GM19463 (cell line): ENCODE measurements at regions not wholly inside any gene's neighbourhood (a gene's known extent, or its start where the extent isn't known, plus 50 kb on each side); places are given as distances from the start of the nearest gene placed in this dataset.
"Not testable (repeated sequence)": the region's sequence is repeated elsewhere in the genome, so short reads cannot be mapped to it uniquely, and the experiment has no call there.

Experiments
- ATAC-seq: cut with Tn5 transposase; IDR thresholded peaks from one replicate; pipeline ENCODE4 v1.9.1; 2021; ENCODE audit warnings: mild to moderate bottlenecking, moderate library complexity; ENCODE audit not compliant: unreplicated experiment

DNA sequence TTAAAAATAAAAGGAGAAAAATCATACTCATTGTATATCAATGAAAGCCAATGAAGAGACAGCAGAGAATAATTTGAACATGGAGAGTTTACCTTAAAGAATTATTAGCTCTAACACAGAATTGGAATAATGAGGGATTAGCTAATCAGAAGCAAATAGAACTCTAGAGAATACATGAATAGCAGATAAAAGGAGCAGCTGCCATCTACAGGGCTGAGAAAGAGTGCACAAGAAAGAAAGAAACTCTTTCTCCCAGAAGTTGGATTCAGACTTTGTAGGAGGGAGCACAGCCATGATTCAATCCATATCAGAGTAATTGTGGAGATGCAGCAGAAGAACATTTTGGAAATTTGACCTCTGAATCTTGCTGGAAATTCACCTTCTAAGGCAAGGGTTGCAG, 1171.2 kb downstream of the PLA2G4A start:
- no peak for ATAC-seq

DNA sequence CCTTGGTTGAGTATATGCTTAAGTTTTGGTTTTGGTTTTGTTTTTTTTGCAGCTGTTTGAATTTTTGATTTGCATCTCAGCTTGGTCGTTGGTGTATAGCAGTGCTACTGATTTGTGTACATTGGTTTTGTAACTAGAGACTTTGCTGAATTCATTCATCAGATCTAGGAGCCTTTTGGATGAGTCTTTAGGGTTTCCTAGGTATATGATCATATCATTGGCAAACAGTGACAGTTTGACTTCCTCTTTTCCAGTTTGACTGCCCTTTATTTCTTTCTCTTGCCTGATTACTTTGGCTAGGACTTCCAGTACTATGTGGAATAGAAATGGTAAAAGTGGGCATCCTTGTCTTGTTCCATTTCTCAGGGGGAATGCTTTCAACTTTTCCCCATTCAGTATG, 1174.9 kb downstream of the PLA2G4A start:
- not testable (repeated sequence) for ATAC-seq

DNA sequence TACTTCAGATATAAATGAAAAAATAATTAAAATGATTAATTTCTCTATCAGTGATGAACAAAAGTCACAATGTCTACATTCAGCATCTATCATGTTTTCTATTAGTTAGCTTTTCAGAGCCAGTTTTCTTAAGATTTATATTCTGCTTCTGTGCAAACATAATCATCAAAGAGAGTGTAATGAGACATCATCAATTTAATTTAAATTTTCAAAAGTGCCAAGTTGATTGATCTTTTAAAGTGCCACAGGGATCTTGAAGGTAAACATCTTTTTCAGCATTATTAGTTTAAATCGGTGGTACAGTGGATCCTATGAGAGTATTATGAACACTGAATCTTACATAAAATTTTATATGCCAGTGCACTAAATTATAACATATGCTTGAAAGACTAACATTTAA, 1176.1 kb downstream of the PLA2G4A start:
- ATAC-seq, result no peak

DNA sequence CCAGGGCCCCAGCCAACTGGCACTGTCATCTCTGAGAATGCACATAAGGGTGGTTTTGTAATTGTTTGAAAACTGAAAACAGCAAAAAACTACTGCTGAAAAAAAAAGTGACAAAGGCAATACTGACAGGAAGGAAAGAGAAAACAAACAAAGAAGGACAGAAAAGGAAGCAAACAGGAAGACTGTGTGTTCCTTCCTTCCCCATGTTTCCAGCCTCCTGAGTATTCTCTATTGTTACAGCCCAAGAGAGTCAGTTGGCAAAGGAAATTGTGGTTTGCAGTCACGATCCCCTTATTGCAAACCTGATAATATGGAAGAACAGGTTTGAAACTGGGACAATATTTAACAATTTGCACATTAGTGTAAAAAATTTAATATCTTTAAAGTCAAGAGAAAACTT, 1177.6 kb downstream of the PLA2G4A start:
- no peak for ATAC-seq

DNA sequence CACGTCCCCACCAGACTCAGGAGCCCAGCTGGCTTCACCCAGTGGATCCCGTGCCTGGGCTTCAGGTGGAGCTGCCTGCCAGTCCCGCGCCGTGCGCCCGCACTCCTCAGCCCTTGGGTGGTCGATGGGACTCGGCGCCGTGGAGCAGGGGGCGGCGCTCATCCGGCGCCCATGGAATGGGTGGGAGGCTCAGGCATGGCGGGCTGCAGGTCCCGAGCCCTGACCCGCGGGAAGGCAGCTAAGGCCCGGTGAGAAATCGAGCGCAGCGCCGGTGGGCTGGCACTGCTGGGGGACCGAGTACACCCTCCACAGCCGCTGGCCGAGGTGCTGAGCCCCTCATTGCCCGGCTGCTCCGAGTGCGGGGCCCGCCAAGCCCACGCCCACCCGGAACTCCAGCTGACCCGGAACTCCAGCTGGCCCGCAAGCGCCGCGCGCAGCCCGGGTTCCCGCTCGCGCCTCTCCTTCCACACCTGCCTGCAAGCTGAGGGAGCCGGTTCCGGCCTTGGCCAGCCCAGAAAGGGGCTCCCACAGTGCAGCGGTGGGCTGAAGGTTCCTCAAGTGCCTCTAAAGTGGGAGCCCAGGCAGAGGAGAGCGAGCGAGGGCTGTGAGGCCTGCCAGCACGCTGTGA, 1184.6 kb downstream of the PLA2G4A start:
- not testable (repeated sequence) for ATAC-seq

DNA sequence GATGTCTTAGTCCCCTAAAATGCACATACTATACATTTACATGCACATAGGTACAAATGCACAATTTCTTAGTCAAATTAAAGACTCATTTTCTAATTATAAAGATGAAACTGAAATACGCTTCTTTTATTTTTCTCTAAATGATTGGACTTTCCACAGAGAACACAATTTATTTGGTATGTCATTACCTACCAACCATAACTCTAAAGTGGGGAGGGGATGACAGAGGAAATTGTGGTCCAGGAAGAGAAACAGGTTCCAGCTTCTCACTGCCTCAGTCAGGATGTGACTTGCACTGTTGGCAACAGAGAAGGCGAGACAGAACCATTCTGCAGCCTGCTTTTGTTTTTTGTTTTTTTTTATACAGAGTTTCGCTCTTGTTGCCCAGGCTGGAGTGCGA, 1189.2 kb downstream of the PLA2G4A start:
- ATAC-seq, result no peak

DNA sequence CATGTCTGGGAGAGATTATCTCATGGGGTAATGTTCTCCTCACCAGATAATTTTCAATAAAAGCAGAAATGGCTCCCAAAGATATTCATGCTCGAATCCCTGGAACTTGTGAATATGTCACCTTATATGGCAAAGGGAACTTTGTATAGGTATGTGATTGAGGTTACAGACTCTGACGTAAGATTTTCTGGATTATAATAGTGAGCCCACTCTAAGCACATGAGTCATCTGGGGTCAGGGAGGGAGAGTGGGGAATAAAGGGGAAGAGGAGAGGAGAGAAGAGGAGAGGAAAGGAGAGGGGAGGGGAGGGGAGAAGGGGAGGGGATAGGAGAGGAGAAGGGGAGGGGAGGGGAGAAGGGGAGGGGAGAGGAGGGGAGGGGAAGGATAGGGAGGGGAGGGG, 1193.9 kb downstream of the PLA2G4A start:
- no peak for ATAC-seq

DNA sequence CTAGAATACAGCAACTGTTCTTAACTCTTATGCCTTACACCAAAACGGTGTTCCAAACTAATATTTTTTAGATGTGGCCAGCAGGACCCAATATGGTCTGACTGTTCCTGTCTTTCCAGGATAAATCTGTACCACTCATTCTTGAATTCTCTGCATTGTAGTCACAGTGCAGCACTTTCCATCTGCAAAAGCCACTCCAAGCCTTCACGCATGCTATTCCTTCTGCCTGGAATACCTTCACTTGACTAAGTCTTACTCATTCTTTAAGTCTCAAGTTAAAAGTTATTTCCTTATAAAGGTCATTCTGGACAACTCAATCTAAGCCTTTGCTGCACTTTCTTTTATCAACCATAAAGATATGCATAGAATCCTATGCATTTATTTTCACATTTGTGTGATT, 1194.5 kb downstream of the PLA2G4A start:
- ATAC-seq, result no peak

DNA sequence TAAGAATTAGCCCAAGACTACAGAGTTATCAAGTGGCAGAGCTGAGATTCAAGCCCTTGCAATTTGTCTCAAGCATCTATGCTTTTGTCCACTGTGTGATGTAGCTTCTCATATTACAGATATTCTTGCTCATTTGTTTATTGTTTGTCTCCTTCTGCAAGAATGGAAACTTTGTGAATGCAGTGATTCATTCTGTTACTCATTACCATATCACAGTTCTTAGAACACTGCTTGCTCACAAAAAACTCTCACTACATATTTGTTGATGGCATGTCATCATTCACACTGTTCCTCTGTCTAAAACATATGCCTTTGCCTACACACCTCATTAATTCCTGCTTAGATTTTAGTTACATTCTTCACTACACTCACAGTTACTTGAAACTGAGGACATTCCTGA, 1198.9 kb downstream of the PLA2G4A start:
- peak; percentile 87 for ATAC-seq

DNA sequence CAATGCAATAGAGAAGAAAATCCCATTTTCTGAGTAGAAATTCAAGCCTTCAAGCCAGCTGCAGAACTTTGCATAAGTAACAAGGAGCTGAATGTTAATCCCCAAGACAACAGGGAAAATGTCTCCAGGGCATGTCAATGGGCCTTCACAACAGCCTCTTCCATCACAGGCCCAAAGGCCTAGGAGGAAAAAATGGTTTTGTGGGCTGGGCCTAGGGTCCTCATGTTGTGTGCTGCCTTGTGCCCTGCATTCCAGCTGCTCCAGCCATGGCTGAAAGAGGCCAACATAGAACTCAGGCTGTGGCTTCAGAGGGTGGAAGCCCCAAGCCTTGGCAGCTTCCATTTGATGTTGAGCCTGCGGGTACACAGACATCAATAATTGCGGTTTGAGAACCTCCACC, 1208.8 kb downstream of the PLA2G4A start:
- ATAC-seq, result not testable (repeated sequence)

DNA sequence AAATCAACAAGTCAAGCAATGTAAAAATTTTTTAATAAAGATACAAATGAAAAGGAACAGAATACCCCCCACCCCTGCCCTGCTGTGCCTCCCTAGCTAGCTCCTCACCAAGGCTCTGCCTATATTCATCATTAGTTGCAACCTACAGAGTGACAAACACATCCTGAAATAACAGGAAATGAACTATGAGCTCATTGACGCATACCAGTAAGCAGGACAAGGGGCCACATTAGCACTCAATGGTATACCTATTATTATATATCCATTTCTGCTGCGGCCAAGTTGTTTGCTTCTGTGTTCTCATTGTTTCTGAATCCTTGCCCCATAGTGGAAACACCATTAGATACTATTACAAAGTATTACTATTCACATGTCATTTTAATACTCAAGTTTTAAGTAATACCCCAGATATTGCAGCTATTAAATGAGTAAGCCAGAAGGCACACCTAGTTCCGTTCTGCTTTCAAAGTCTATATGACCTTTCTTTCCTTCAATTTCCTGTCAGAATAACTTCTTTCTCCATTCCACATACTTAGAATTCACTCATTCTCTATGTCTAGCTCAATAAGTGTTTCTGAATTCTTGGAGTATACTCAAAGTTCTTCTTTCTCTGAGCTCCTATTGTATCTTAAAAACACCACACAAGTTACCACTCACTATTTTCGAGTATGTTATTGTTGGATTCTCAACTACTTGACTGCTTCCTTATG, 1214.9 kb downstream of the PLA2G4A start:
- ATAC-seq, result no peak

DNA sequence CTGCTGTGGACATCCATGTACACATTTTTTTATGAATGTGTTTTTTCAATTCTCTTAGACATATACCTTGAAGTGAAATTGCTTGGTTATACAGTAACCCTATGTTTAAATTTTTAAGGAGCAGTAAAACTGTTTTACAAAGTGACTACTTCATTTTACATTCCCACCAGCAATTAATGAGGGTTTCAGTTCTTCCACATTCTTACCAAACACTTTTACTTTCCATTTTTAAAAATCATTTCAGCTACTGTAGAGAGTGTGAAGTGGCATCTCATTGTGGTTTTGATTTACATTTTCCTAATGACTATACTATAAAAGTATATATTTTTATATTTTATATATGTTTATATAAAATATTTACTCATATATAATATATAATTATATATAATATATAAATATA, 1221.5 kb downstream of the PLA2G4A start:
- no peak for ATAC-seq

DNA sequence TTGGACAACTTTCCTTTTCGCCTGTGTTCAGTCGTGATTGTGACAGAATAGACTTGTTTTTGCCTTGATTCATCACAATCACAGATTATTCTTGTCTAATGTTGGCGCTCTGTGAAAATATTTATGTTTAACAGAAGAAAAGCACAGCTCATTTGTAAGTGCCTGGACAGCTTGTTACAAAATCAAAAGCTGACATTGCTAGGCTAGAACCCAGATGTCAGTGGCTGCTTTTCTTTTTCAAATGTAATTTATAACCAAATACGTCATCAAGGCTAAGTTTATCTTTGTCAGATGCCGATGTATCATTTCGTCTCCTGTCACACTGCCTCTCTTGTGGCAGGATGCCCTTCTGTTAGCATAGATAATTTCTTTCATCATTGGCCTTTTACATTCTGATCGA, 1227.3 kb downstream of the PLA2G4A start:
- no peak for ATAC-seq

DNA sequence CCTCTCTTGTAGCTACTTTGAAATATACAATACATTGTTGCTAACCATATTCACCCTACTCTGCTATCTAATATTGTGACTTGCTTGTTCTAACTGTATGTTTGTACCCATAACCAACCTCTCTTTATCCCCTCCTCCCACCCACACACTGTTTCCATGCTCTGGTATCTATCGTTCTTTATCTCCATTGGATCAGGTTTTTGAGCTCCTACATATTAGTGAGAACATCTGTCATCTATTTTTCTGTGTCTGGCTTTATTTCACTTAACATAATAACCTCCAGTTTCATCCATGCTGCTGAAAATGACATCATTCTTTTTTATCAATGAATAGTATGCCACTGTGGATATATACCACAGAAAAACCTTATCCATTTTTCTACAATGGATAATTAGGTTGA, 1230.1 kb downstream of the PLA2G4A start:
- ATAC-seq, result no peak

DNA sequence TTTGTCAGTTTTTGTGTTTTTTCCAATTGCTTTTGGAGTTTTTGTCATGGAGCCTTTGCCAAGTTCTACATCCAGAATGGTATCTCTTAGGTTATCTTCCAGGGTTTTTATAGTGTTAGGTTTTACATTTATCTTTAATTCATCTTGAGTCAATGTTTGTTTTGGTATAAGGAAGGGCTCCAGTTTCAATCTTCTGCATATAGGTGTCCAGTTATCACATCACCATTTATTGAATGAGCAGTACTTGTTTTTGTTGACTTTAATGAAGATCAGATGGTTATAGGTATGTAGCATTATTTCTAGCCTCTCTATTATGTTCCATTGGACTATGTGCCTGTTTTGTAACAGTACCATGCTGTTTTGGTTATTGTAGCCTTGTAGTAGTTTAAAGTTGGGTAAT, 1233.1 kb downstream of the PLA2G4A start:
- no peak for ATAC-seq

DNA sequence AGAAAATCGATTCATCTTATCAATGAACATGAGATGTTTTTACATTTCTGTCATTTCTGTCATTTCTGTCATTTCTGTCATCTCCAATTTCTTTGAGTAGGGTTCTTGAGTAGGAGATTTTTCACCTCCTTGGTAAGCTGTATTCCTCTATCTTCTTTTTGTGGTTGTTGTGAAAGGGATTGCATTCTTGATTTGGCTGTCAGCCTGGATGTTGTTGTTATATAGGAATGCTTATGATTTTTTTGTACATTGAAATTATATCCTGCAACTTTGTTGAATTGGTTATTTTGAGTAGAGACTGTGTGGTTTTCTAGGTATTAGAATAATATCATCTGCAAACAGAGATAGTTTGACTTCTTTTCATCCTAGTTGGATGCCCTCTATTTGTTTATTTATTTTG, 1233.7 kb downstream of the PLA2G4A start:
- no peak for ATAC-seq

DNA sequence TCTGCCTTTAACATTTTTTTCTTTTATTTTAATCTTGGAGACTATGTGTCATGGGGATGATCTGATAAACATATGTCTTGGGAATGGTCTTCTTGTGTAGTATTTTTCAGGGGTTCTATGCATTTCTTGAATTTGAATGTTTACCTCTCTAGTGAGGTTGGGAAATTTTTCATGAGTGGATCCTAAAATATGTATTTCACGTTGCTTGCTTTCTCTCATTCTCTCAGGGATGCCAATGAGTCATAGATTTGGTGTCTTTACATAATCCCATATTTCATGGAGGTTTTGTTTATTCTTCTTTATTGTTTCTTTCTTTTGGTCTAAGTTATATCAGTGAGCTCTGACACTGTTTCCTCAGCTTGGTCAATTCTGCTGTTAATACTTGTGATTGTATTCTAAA, 1237.2 kb downstream of the PLA2G4A start:
- ATAC-seq, result no peak

DNA sequence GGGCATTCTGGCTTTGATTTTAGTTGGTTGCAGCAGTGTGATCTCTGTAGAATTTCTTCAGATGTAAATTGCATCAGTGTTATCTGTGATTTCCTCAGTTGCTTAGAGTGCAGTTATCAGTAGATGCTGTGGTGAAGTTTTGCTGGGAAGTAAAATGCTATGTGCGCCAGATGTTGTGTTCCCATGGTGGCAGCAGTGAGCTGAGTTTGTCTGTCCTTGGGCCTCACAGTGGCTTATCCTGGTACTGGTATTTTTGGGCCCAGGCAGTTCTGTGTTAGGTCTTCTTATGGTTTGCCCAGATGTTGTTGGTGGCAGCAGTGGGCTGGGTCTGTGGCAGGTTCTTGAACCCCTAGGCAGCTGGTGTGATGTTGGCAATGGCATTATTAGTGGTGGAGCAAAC, 1242.1 kb downstream of the PLA2G4A start:
- ATAC-seq, result no peak

DNA sequence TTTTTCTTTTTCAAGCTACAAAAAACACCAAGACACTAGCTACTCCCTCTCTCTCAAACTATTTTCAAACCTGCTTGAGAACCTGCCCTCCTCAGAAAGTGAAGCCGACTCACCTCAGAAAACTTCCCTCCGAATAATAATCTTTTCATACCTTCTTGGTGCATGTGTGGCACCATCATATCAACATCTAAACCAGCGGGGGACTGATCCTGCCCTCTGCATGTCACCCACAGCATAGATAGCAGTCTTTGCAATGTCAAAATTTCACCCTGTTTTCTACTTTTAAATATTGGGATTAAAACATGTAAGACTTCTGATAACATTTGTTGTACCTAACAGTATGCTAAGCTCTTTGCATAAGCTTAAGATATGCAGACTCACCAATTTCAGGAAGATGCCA, 1260.3 kb downstream of the PLA2G4A start:
- ATAC-seq, result no peak

DNA sequence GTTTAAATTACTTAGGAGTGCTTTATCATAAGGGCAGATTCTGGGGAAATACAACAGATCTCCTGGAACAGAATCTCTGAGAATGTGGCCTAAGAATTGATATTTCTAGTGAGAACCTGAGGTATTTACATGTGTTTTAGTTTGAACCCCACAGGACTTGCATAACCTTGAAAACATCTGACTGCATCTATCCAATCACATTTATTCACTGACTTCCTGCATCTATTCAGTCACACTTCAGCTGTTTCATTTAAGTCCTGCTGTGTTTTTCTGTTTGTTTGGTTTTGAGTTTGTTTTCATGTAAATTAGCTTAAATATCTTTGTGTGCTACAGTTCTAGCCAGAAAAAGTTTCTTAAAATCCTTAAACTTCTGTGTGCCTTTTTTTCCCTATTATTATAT, 1260.7 kb downstream of the PLA2G4A start:
- no peak for ATAC-seq

DNA sequence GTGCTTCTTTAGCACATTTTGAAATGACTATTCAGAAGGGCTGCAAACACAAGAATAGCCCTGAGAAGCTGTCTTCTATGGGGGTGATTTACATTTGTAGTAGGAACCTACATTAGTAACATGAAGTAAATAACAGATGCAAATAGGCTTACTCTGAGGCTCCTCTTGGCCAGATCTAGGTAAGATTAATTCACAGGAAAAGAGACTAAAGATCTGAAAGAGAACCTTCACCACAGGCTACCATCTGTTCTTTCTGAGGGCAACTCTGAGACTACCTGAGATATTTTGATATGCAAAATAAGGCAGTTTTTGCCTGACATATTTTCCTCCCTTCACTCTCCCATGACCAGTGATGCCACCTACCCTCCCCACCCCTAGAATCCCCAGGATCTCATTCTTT, 1267.8 kb downstream of the PLA2G4A start:
- no peak for ATAC-seq

DNA sequence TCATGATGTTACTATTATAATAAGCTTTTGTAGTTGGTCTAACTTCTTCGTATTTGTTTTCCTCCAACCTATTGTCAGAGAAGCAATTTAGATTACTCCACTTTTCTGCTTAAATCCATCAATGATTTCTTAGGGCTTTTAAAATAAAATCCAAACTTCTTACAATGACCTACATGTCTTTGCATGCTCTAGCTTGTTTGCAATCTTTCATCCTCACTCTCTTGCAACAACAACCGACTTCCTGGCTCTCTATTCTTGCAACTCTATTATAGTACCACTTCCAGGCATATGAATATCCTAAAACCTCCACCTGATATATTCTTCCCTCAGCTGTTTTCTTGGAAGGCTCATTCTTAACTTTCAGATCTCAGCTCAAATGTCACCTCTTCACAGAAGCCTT, 1288.7 kb downstream of the PLA2G4A start:
- no peak for ATAC-seq

DNA sequence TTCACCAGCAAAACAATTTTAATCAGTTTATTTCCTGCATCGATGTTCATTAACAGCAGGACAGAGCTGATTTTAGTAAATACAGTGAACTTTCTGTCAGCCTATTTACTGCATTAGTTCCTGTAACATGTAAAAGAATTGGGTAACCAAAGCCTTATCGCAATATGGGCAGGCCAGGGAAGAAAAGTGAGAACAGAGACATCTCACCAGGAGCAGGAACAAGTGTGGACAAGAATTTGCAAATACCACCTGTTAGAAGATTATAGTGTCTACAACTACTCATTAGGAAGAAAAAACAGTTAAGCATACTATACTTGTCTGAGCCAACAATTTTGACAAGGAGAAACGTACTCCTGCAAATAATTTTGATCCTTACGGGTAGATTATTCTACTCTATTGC, 1293.9 kb downstream of the PLA2G4A start:
- no peak for ATAC-seq
